ENCODE measurements at regions not wholly inside any gene's neighbourhood (a gene's known extent, or its start where the extent isn't known, plus 50 kb on each side); places are given as distances from the start of the nearest gene placed in this dataset.
"Not testable (repeated sequence)": the region's sequence is repeated elsewhere in the genome, so short reads cannot be mapped to it uniquely, and the experiment has no call there.

DNA sequence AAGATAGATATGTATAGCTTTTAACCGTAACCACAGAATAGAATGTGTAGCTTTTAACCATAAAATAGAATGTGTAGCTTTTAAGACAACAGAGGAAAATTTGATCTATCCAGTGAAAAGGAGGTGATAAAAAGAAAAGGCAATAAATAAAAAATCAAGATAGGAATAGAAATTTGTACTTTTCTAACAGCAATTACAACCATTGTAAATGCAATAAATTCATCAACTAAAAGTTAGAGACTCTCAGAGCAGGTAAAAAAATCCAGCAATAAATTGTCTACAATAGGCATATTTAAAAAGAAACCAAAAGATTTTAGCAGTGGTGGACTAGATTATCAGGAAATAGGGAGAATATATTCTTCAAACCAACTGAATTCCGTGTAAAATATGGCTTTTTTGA, 63.8 kb upstream of the ABHD2 start:
- DNase-seq (ENCODE audit: extremely low read depth, low read depth, low spot score), result no peak

- DNase-seq (ENCODE audit: extremely low read depth, low read depth, low spot score), result no peak
Observed at GRCh38 chr15:89026167-89026566, 62.1 kb upstream of the ABHD2 start.

DNA sequence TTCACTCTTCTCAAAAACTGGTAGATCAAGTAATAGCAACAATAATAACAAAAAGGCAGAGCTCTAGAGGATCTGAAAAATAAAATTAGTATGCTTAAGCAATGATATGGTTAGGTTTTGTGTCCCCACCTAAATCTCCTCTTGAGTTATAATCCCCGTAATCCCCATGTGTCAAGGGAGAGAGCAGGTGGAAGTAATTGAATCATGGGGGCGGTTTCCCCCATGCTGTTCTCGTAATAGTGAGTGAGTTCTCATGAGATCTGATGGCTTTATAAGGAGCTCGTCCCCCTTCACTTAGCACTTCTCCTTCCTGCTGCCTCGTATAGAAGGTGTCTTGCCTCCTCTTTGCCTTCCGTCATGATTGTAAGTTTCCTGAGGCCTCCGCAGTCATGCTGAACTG, 60.2 kb upstream of the ABHD2 start:
- no peak for DNase-seq (ENCODE audit: extremely low read depth, low read depth, low spot score)

DNA sequence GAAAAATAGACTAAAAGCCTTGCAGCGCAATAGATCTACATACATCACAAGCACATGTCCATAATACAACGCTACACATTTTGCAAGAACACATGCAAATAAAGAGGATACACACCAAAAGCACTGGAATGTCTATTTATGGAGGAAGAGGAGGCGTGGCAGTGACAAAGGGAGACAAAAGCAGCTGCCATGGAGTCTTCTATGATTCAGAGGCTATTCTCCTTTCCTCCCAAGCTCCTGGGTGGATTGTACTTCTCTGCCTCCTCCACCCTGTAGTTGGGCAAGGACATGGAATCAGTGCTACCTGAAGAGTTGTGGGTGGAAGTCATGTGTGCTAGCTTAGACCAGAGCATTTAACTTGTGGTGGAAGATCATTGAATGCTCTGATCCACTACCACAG, 57.9 kb upstream of the ABHD2 start:
- DNase-seq (ENCODE audit: extremely low read depth, low read depth, low spot score), result no peak

DNA sequence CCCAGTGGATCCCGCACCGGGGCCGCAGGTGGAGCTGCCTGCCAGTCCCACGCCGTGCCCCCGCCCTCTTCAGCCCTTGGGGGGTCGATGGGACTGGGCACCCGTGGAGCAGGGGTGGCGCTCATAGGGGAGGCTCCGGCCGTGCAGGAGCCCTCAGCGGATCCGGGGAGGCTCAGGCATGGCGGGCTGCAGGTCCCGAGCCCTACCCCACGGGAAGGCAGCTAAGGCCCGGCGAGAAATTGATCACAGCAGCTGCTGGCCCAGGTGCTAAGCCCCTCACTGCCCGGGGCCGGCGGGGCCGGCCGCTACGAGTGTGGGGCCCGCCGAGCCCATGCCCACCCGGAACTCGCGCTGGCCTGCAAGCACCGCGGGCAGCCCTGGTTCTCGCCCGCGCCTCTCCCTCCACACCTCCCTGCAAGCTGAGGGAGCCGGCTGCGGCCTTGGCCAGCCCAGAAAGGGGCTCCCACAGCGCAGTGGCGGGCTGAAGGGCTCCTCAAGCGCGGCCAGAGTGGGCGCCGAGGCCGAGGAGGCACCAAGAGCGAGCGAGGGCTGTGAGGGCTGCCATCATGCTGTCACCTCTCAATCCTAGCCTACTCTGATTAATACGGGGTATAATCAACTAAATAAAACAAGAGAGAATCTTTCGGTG, 56.5 kb upstream of the ABHD2 start:
- DNase-seq (ENCODE audit: extremely low read depth, low read depth, low spot score), result not testable (repeated sequence)

GRCh38 chr15:89034305-89034704, 54.0 kb upstream of the ABHD2 start:
- DNase-seq (ENCODE audit: extremely low read depth, low read depth, low spot score), result no peak

- DNase-seq (ENCODE audit: extremely low read depth, low read depth, low spot score), result no peak
Observed at GRCh38 chr15:89035150-89035549, 53.1 kb upstream of the ABHD2 start.

- no peak for DNase-seq (ENCODE audit: extremely low read depth, low read depth, low spot score)
Observed at GRCh38 chr15:89035658-89036057, 52.6 kb upstream of the ABHD2 start.

DNA sequence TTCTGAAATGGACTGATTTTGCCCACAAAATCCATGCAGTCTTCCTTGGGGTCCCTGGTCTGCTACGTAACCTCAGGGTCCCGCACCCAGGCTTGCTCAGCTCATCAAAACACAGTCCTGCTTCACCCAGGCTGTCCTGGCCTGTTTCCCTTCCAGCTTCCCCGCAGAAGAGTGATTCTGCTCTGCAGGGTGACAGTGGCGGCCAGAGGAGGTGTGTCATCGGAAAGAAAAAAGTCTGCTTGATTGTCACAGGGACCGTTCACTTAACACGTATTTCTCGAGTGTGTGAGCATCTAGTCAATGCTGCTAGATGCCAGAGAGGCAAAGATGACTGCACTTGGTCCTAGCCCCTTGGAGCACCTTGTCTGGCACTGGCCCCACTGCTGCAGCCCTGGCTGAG, 50.1 kb upstream of the ABHD2 start:
- DNase-seq (ENCODE audit: extremely low read depth, low read depth, low spot score), result no peak

All from glomerular endothelial cell (primary cell).